Kidney glomerular epithelial cell (primary cell): ENCODE measurements at regions not wholly inside any gene's neighbourhood (a gene's known extent, or its start where the extent isn't known, plus 50 kb on each side); places are given as distances from the start of the nearest gene placed in this dataset.
A peak's percentile ranks its signal among the peaks of the same experiment; 100 is the strongest.
"Not testable (repeated sequence)": the region's sequence is repeated elsewhere in the genome, so short reads cannot be mapped to it uniquely, and the experiment has no call there.

Experiments
- DNase-seq: peaks from one replicate; lab custom pipeline; 2025; lab: John Stamatoyannopoulos, UW

- DNase-seq: no peak
Measured at GRCh38 chr10:2920637-2921036, 146.7 kb upstream of the PFKP start.

- no peak for DNase-seq
Measured at GRCh38 chr10:2920168-2920567, 147.2 kb upstream of the PFKP start.

- no peak for DNase-seq
Measured at GRCh38 chr10:2919016-2919415, 148.3 kb upstream of the PFKP start.

- no peak for DNase-seq
Measured at GRCh38 chr10:2918489-2918888, 148.9 kb upstream of the PFKP start.

- no peak for DNase-seq
Measured at GRCh38 chr10:2917926-2918325, 149.4 kb upstream of the PFKP start.

GRCh38 chr10:2915412-2915811, 151.9 kb upstream of the PFKP start:
- no peak for DNase-seq

GRCh38 chr10:2914741-2915140, 152.6 kb upstream of the PFKP start:
- no peak for DNase-seq

GRCh38 chr10:2913474-2913873, 153.9 kb upstream of the PFKP start:
- peak; percentile 49 for DNase-seq

- DNase-seq: no peak
Measured at GRCh38 chr10:2910656-2911055, 156.7 kb upstream of the PFKP start.

- no peak for DNase-seq
Measured at GRCh38 chr10:2909921-2910320, 157.4 kb upstream of the PFKP start.

- DNase-seq: no peak
Measured at GRCh38 chr10:2908851-2909630, 158.3 kb upstream of the PFKP start.

- no peak for DNase-seq
Measured at GRCh38 chr10:2906974-2907373, 160.4 kb upstream of the PFKP start.

GRCh38 chr10:2905851-2906250, 161.5 kb upstream of the PFKP start:
- DNase-seq: no peak

- no peak for DNase-seq
Measured at GRCh38 chr10:2900530-2900929, 166.8 kb upstream of the PFKP start.

GRCh38 chr10:2899246-2899951, 167.9 kb upstream of the PFKP start:
- DNase-seq: no peak

- DNase-seq: no peak
Measured at GRCh38 chr10:2898509-2898860, 168.9 kb upstream of the PFKP start.

GRCh38 chr10:2897619-2898508, 169.5 kb upstream of the PFKP start:
- no peak for DNase-seq

- DNase-seq: not testable (repeated sequence)
Measured at GRCh38 chr10:2896334-2896733, 171.0 kb upstream of the PFKP start.

- DNase-seq: no peak
Measured at GRCh38 chr10:2895594-2896196, 171.7 kb upstream of the PFKP start.

- DNase-seq: no peak
Measured at GRCh38 chr10:2893991-2894390, 173.4 kb upstream of the PFKP start.

- no peak for DNase-seq
Measured at GRCh38 chr10:2893158-2893845, 174.0 kb upstream of the PFKP start.

GRCh38 chr10:2891770-2892124, 175.6 kb upstream of the PFKP start:
- no peak for DNase-seq
